GM18517 (cell line): ENCODE measurements at regions not wholly inside any gene's neighbourhood (a gene's known extent, or its start where the extent isn't known, plus 50 kb on each side); places are given as distances from the start of the nearest gene placed in this dataset.

ENCODE experiments used
- ATAC-seq: cut with Tn5 transposase; IDR thresholded peaks from one replicate; pipeline ENCODE4 v1.9.1; 2021; ENCODE audit warnings: mild to moderate bottlenecking, moderate library complexity; ENCODE audit not compliant: unreplicated experiment

- ATAC-seq: no peak
Observed at GRCh38 chr10:89095701-89096391, 105.2 kb downstream of the FAS start.

- ATAC-seq: no peak
Observed at GRCh38 chr10:89093728-89094127, 103.1 kb downstream of the FAS start.

- no peak for ATAC-seq
Observed at GRCh38 chr10:89092981-89093380, 102.4 kb downstream of the FAS start.

- ATAC-seq: no peak
Observed at GRCh38 chr10:89092439-89092838, 101.8 kb downstream of the FAS start.

GRCh38 chr10:89091496-89091895 lies 100.9 kb downstream of the FAS start:
- ATAC-seq: no peak

- no peak for ATAC-seq
Observed at GRCh38 chr10:89090756-89091445, 100.3 kb downstream of the FAS start.

- no peak for ATAC-seq
Observed at GRCh38 chr10:89086801-89087521, 96.4 kb downstream of the FAS start.

- no peak for ATAC-seq
Observed at GRCh38 chr10:89085153-89085552, 94.6 kb downstream of the FAS start.

- ATAC-seq: no peak
Observed at GRCh38 chr10:89082086-89082485, 91.5 kb downstream of the FAS start.

GRCh38 chr10:89080660-89081059 lies 90.1 kb downstream of the FAS start:
- ATAC-seq: no peak

GRCh38 chr10:89079961-89080360 lies 89.4 kb downstream of the FAS start:
- no peak for ATAC-seq

- no peak for ATAC-seq
Observed at GRCh38 chr10:89078724-89079672, 88.4 kb downstream of the FAS start.

- ATAC-seq: no peak
Observed at GRCh38 chr10:89076120-89076519, 85.5 kb downstream of the FAS start.

- no peak for ATAC-seq
Observed at GRCh38 chr10:89075631-89076030, 85.0 kb downstream of the FAS start.

- ATAC-seq: peak; percentile 48
Observed at GRCh38 chr10:89074120-89074519, 83.5 kb downstream of the FAS start.

- ATAC-seq: no peak
Observed at GRCh38 chr10:89073719-89074118, 83.1 kb downstream of the FAS start.

- ATAC-seq: no peak
Observed at GRCh38 chr10:89069589-89069988, 79.0 kb downstream of the FAS start.
